Ascending aorta (tissue), 2 donors: ENCODE measurements at regions not wholly inside any gene's neighbourhood (a gene's known extent, or its start where the extent isn't known, plus 50 kb on each side); places are given as distances from the start of the nearest gene placed in this dataset.
"Not testable (repeated sequence)": the region's sequence is repeated elsewhere in the genome, so short reads cannot be mapped to it uniquely, and the experiment has no call there.

ENCODE experiments used
- DNase-seq, 2 donors: peaks; one replicate each; pipeline ENCODE4 v3.0.0-alpha.2; 2019; ENCODE audit warnings: low spot score in 2 of 2
- H3K27ac ChIP-seq, 2 donors: fragments of 200-600 bp; sonication (generic); one replicate each; pipeline ENCODE4 v1.5.1; 2016 to 2017; ENCODE audit warnings: mild to moderate bottlenecking in 1 of 2
- H3K27me3 ChIP-seq: fragments of 200-600 bp; sonication (generic); one replicate; pipeline ENCODE4 v1.5.1; 2017
- H3K36me3 ChIP-seq, 2 donors: fragments of 200-600 bp; sonication (generic); one replicate each; pipeline ENCODE4 v1.5.1; 2016
- H3K4me1 ChIP-seq, 2 donors: fragments of 200-600 bp; sonication (generic); one replicate each; pipeline ENCODE4 v1.5.1; 2016 to 2017; ENCODE audit warnings: mild to moderate bottlenecking in 1 of 2
- H3K4me3 ChIP-seq, 2 donors: fragments of 200-600 bp; sonication (generic); one replicate each; pipeline ENCODE4 v1.5.1; 2016 to 2017; ENCODE audit warnings: mild to moderate bottlenecking in 1 of 2
- H3K9me3 ChIP-seq, 2 donors: fragments of 200-600 bp; sonication (generic); one replicate each; pipeline ENCODE4 v1.5.1; 2016
- CTCF ChIP-seq, 3 experiments: fragments of 200-600 bp in 2 of 3; fragments of 450-650 bp in 1 of 3; sonication (generic) in 2 of 3; IDR thresholded peaks; one replicate each; pipeline ENCODE4 v1.5.1; 2016 to 2019; ENCODE audit warnings: antibody characterized with exemption in 3 of 3, mild to moderate bottlenecking in 1 of 3, moderate library complexity in 1 of 3
- intact Hi-C: fragments of 100-400 bp; cut with DNase I; formaldehyde crosslinking; loops from one replicate; pipeline ENCODE4 v1.15.1; 2023

GRCh38 chr11:134861490-134862104, 449.6 kb upstream of the B3GAT1 start:
- DNase-seq: no peak
- Histone ChIP-seq H3K27ac (no peak overlapping the region), H3K27me3 (no peaks in the 10 kb centered on the region), H3K4me1 (no peaks in the 10 kb centered on the region), H3K4me3 (no peak overlapping the region), H3K9me3 (no peaks in the 10 kb centered on the region), H3K36me3 (no peaks in the 10 kb centered on the region)
- TF ChIP-seq CTCF (IDR thresholded peaks at IDR 0.05): no peak
- intact Hi-C loops: no loop called here

GRCh38 chr11:134858783-134859480, 446.9 kb upstream of the B3GAT1 start:
- no peak for TF ChIP-seq CTCF (IDR thresholded peaks at IDR 0.05)
- no peaks in the 10 kb centered on the region for H3K36me3 ChIP-seq
- intact Hi-C loops: no loop called here
- H3K9me3 ChIP-seq: no peaks in the 10 kb centered on the region
- H3K27ac ChIP-seq: no peak overlapping the region
- no peak overlapping the region for H3K4me3 ChIP-seq
- no peaks in the 10 kb centered on the region for H3K4me1 ChIP-seq
- H3K27me3 ChIP-seq: no peaks in the 10 kb centered on the region
- DNase-seq: no peak

- H3K4me1 ChIP-seq: no peaks in the 10 kb centered on the region
- TF ChIP-seq CTCF (IDR thresholded peaks at IDR 0.05): no peak
- intact Hi-C loops: no loop called here
- no peaks in the 10 kb centered on the region for H3K36me3 ChIP-seq
- no peak overlapping the region for H3K4me3 ChIP-seq
- no peaks in the 10 kb centered on the region for H3K9me3 ChIP-seq
- DNase-seq: no peak
- H3K27me3 ChIP-seq: no peaks in the 10 kb centered on the region
- no peak overlapping the region for H3K27ac ChIP-seq
Measured at GRCh38 chr11:134857035-134857434, 445.0 kb upstream of the B3GAT1 start.

GRCh38 chr11:134856056-134856971, 444.3 kb upstream of the B3GAT1 start:
- DNase-seq: no peak
- Histone ChIP-seq H3K36me3 (no peaks in the 10 kb centered on the region), H3K27me3 (no peaks in the 10 kb centered on the region), H3K4me3 (no peak overlapping the region), H3K4me1 (no peaks in the 10 kb centered on the region), H3K27ac (no peak overlapping the region), H3K9me3 (no peaks in the 10 kb centered on the region)
- intact Hi-C loops: no loop called here
- TF ChIP-seq CTCF (IDR thresholded peaks at IDR 0.05): no peak

GRCh38 chr11:134853992-134854991, 442.2 kb upstream of the B3GAT1 start:
- H3K27ac ChIP-seq: no peak overlapping the region
- H3K36me3 ChIP-seq: no peaks in the 10 kb centered on the region
- TF ChIP-seq CTCF (IDR thresholded peaks at IDR 0.05): no peak
- H3K27me3 ChIP-seq: no peaks in the 10 kb centered on the region
- DNase-seq: no peak
- no peak overlapping the region for H3K4me3 ChIP-seq
- no peaks in the 10 kb centered on the region for H3K9me3 ChIP-seq
- intact Hi-C loops: no loop called here
- H3K4me1 ChIP-seq: no peaks in the 10 kb centered on the region

GRCh38 chr11:134851503-134852224, 439.6 kb upstream of the B3GAT1 start:
- H3K9me3 ChIP-seq, H3K4me3 ChIP-seq, H3K36me3 ChIP-seq, intact Hi-C loops, H3K27me3 ChIP-seq, H3K4me1 ChIP-seq, DNase-seq, H3K27ac ChIP-seq: not testable (repeated sequence)
